ENCODE measurements at regions not wholly inside any gene's neighbourhood (a gene's known extent, or its start where the extent isn't known, plus 50 kb on each side); places are given as distances from the start of the nearest gene placed in this dataset.
"Not testable (repeated sequence)": the region's sequence is repeated elsewhere in the genome, so short reads cannot be mapped to it uniquely, and the experiment has no call there.

- no peak for DNase-seq (ENCODE audit: low spot score)
Observed at GRCh38 chr12:126282691-126283090, 1217.5 kb downstream of the AACS start.

DNA sequence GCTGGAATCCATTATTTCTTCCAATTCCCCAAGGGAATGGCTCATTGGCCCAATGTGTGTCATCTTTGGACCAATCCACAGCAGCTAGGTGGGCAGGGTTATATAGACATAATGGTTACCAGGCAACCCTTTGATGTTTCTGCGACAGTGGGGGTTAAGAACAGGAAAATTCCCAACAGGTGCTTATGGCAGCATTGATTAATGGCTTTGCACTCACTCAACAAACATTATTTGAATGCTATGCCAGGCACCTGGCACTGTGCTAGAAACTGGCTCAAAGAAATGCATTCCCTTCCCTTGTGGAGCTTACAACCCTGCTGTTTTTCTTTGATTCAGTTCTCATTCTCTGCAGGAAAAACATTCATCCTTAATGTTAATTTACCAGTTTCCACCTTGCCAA, 1221.0 kb downstream of the AACS start:
- DNase-seq (ENCODE audit: low spot score) = no peak

DNA sequence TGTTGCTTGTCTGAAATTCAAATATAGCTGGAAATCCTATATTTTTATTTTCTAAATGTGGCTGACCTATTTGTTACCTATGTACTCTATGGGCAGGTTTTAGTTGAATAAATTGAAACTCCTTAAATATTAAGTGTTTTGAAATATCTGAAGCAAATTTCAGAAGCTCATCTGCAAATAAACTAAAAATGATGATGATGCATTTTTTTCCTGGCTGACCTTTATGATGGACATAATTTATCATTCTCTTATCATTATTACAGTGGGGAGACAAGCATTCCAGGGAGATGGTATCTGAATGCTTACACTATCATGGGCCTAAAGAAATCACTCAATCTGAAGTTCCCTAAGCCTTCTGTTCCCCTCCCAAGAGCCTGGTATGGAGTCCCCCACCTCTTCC, 1225.2 kb downstream of the AACS start:
- no peak for DNase-seq (ENCODE audit: low spot score)

DNA sequence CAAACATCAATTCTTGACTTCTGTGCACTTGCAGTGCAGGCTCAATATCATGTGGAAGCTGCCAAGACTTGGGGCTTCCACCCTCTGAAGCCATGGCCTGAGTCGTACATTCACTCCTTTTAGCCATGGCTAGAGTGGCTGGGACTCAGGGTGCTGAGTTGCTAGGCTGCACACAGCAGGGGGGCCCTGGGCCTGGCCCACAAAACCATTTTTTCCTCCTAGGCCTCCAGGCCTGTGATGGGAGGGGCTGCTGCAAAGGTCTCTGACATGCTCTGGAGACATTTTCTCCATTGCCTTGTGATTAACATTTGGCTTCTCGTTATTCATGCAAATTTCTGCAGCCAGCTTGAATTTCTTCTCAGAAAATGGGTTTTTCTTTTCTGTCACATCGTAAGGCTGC, 1226.8 kb downstream of the AACS start:
- DNase-seq (ENCODE audit: low spot score) = not testable (repeated sequence)

GRCh38 chr12:126295652-126296051, 1230.4 kb downstream of the AACS start:
- no peak for DNase-seq (ENCODE audit: low spot score)

- DNase-seq (ENCODE audit: low spot score) = no peak
Observed at GRCh38 chr12:126309278-126309677, 1244.0 kb downstream of the AACS start.

- no peak for DNase-seq (ENCODE audit: low spot score)
Observed at GRCh38 chr12:126312457-126312856, 1247.2 kb downstream of the AACS start.

GRCh38 chr12:126316411-126316810, 1251.2 kb downstream of the AACS start:
- no peak for DNase-seq (ENCODE audit: low spot score)

GRCh38 chr12:126337556-126338441, 1272.6 kb downstream of the AACS start:
- no peak for DNase-seq (ENCODE audit: low spot score)

GRCh38 chr12:126342866-126343265, 1277.6 kb downstream of the AACS start:
- DNase-seq (ENCODE audit: low spot score) = no peak

DNA sequence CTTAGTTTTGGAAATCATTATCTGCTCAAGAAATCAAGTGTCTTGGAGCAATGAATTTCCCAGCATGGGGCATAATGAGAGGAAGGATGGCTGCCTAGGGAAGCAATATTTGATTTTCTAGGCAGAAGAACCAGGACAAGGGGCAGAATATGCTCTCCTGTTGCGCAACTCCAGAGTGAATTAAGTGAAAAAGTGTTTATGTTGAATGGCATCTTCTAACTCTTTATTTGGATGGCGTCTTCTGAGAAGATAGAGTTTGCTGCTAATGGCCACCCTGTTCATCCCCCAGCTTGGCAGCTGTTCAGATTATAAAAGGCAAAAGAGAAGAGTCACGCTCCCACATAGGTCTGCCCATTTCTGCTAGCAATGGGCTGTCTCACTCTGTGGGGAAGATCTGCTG, 1278.1 kb downstream of the AACS start:
- DNase-seq (ENCODE audit: low spot score) = no peak

- no peak for DNase-seq (ENCODE audit: low spot score)
Observed at GRCh38 chr12:126346087-126346486, 1280.9 kb downstream of the AACS start.

- DNase-seq (ENCODE audit: low spot score) = no peak
Observed at GRCh38 chr12:126347421-126347820, 1282.2 kb downstream of the AACS start.

- DNase-seq (ENCODE audit: low spot score) = no peak
Observed at GRCh38 chr12:126349383-126349782, 1284.1 kb downstream of the AACS start.

DNA sequence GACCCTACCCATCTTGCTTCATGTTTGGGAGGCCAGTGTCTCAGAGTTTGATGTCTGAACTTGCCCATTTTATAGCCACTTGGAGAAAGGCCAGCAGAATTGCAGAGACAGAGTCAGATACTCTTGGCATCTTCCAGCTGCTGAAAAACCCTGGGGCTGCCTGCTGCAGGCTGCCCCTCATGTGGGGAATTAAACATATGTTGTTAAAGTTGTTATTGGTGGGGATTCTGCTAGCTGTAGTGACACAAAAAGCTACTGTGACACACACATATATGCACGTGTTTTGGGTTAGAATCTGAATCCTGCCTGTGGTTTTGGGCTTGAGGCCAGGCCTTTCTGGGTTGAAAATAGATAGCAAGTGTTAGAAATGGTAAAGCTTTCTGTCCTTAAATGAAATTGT, 1288.4 kb downstream of the AACS start:
- no peak for DNase-seq (ENCODE audit: low spot score)

- DNase-seq (ENCODE audit: low spot score) = no peak
Observed at GRCh38 chr12:126354633-126355032, 1289.4 kb downstream of the AACS start.

DNA sequence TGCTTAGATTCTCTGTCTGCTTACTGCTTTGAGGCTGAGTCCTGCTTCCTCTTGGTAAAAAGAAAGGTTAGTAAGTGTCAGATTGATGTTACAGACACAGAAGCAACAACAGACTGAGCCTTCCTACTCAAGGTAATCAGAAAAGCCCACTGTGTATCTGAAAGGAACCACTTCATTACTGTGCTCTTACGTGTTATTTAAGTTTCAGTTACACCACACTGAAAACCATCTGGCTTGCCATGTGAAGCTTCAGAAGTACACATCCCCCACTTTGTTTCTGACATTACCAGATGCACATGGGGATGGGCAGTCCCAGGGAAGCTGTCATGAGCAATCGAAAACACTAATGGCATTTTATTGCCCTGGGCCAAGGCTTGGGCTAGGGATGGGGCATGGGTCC, 1290.1 kb downstream of the AACS start:
- no peak for DNase-seq (ENCODE audit: low spot score)

GRCh38 chr12:126358806-126359205, 1293.6 kb downstream of the AACS start:
- DNase-seq (ENCODE audit: low spot score) = no peak

- DNase-seq (ENCODE audit: low spot score) = no peak
Observed at GRCh38 chr12:126359216-126359615, 1294.0 kb downstream of the AACS start.

DNA sequence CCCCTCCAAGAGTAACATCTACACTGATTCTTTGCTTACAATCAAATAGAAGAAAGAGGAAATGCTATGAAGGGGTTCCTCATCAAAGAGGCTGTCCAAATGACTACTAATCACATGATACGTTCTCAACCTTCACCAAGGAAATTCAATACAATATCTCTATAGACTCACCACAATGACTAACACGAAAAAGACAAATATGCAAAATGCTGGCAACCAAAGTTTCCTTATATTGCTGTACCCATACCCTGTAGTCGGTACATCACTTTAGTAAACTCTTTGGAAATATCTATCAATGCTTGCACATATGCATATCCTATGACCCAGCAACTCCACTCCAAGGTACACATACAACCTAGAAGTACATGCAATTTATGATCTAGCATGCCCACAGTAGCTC, 1296.6 kb downstream of the AACS start:
- DNase-seq (ENCODE audit: low spot score) = no peak

GRCh38 chr12:126362493-126362892, 1297.3 kb downstream of the AACS start:
- DNase-seq (ENCODE audit: low spot score) = no peak

GRCh38 chr12:126362964-126363363, 1297.7 kb downstream of the AACS start:
- no peak for DNase-seq (ENCODE audit: low spot score)

DNA sequence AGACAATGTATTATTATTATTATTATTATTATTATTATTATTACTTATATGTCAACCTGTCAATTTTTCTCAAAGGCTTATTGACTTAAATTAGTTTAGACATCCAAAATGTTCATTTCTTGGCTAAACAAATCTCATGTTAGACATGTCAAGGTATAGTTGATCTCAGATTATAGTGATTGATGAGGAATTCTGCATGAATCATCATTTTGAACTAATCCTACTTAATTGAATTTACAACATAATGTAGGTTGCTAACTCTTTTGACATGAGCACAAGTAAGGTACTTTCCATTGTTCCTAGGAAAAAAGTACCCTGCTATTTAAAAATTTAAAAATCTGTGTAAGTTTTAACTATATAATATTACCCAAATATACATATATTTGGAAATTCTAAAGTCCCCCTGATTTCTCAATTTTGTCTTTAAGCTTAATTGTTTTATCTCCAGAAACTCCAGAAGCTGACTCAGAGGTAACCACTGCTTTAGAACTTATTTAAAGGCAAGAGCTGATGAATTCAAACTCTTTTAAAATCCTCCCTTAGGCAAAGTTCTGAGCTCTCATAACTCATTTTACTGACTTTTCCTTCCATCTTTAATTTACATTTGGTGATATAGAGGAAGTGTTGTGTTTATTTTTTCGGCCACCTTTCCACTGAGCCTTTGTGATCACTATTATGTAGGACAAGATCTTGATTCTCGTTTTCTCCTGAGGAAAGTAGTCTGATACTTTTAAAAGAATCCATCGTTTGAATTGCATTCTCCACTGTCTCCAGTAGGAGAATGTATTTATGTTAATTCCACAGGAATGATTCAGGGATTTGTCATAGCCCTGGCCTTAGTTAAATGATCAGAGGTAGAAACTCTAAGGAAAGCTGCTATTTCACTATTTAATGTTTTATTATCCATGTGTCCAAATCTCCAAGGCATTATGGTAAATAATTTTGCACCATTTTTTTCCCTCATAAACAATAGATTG, 1304.5 kb downstream of the AACS start:
- DNase-seq (ENCODE audit: low spot score) = no peak

Measured in AG08396 (cell line).